ENCODE measurements at regions not wholly inside any gene's neighbourhood (a gene's known extent, or its start where the extent isn't known, plus 50 kb on each side); places are given as distances from the start of the nearest gene placed in this dataset.

GRCh38 chr2:203596183-203596582 lies 61.1 kb upstream of the RAPH1 start:
- no peak for TF ChIP-seq CTCF (IDR thresholded peaks at IDR 0.05; ENCODE audit: low read depth, low read length, missing input control)
- no peak for TF ChIP-seq REST (IDR thresholded peaks at IDR 0.05)
- no peak for TF ChIP-seq FOXA2 (IDR thresholded peaks at IDR 0.05)
- no peak for TF ChIP-seq TAF1 (conservative IDR thresholded peaks at IDR 0.05)
- no peak for TF ChIP-seq RAD21 (IDR thresholded peaks at IDR 0.05)
- TF ChIP-seq YY1 (IDR thresholded peaks at IDR 0.05): no peak
- no peak for TF ChIP-seq NR2F2 (IDR thresholded peaks at IDR 0.05)
